HG03064 (cell line): ENCODE measurements at regions not wholly inside any gene's neighbourhood (a gene's known extent, or its start where the extent isn't known, plus 50 kb on each side); places are given as distances from the start of the nearest gene placed in this dataset.
A peak's percentile ranks its signal among the peaks of the same experiment; 100 is the strongest.
"Not testable (repeated sequence)": the region's sequence is repeated elsewhere in the genome, so short reads cannot be mapped to it uniquely, and the experiment has no call there.

Source experiments
- ATAC-seq: cut with Tn5 transposase; IDR thresholded peaks from one replicate; pipeline ENCODE4 v1.9.1; 2021; ENCODE audit warnings: low read depth; ENCODE audit not compliant: unreplicated experiment

GRCh38 chr5:62795926-62796325 lies 217.3 kb downstream of the LRRC70 start:
- no peak for ATAC-seq

DNA sequence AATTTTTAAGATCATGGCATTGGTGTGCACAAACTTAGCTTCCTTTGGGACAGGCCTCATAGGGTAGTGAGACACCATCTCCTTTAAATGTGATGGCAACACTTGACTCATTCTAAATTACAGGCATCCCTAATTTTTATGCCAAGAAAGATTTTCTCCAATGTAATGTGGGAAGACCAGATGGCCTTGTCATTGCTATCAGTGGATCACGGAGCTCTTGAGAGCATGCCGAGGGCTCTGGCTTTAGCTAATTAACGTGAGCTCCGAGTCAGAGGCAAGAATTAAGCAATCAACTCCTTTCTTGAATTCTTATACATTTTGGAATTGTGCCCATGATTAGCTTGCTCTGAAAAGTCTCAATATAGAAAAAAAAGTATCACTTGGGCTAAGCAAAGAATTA lies 215.8 kb downstream of the LRRC70 start:
- no peak for ATAC-seq

GRCh38 chr5:62791059-62791458 lies 212.4 kb downstream of the LRRC70 start:
- no peak for ATAC-seq

DNA sequence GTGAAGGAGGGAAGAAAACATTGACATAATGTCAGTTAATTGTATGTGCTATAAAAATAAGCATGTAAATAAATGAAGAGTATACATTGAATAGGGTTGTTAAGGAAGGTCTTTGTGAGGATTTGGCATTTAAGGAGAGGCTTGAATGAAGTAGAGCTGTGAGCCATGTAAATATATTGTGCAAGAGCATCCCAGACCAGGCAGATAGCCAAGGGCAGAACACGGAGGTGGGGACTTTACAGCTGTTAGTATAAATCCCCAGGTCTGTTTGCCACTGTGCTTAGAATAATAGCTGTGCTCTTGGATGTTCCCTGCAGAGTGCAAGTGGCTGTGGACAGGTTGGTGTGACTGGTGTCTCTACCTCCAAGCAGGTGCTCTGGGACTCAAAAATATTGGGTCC lies 211.7 kb downstream of the LRRC70 start:
- ATAC-seq: no peak

- ATAC-seq: no peak
These were observed 207.5 kb downstream of the LRRC70 start for GRCh38 chr5:62786099-62786498.

DNA sequence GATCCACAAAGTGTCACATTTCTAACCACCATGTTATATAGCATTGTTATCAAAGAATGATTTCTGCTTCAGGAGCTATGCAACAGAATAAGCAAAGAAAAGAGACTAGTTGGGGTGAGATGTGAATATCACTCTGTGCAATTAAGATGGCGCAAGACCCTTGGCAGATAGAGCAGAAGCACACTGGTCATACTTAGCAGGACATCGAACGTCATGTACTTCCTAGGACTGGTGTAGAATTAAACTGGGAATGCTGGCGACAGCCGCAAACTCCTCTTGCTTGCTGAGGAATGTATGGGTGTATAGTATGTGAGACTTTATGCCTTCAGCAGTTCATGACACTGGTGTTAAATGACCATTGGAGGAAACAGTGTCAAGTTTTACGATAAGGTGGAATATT lies 207.0 kb downstream of the LRRC70 start:
- no peak for ATAC-seq

DNA sequence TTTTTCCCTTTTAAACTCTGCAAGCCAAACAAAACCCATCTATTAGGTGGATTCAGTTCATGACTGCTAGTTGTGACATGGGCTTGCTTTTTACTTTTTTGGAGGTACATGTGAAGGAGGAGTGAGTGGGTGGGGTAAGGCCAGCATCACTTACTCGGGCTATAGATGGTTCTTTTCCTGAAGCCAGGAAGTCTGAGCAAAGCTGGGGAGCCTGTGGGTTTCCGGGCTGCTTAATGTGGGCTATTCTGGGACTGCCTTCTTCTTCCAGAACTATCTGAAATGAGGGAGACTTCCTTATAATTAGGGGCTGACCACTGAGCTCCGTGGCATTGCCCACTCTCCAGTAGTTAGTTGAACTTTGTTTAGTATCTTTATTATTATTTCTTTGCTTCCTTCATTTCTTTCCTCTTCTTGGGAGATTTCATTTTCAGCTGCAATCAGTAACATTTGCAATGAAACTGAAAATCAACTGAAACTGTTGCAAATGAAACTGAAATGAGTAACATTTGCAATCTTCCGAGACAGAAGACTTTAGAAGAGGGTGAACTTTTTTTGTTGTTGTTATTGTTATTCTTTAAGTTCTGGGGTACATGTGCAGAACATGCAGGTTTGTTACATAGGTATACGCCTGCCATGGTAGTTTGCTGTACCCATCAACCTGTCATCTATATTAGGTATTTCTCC lies 204.9 kb downstream of the LRRC70 start:
- ATAC-seq: peak; percentile 58

GRCh38 chr5:62780888-62781287 lies 202.3 kb downstream of the LRRC70 start:
- ATAC-seq: no peak

DNA sequence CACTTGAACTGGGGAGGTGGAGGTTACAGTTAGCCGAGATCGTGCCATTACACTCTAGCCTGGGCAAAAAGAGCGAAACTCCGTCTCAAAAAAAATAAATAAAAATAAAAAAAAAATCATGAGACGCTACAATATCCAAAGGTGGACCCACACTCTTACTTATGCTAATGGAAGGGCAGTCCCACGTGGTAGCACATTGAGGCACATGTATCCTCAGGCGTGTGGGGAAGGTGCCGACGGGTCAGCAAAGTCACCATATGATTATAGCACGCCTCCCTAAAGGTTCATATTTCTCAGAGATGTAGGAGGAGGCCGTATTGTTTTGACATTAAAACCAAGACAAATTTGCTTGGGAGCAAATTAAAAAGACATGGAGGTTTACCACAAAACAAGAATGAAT lies 201.6 kb downstream of the LRRC70 start:
- no peak for ATAC-seq

DNA sequence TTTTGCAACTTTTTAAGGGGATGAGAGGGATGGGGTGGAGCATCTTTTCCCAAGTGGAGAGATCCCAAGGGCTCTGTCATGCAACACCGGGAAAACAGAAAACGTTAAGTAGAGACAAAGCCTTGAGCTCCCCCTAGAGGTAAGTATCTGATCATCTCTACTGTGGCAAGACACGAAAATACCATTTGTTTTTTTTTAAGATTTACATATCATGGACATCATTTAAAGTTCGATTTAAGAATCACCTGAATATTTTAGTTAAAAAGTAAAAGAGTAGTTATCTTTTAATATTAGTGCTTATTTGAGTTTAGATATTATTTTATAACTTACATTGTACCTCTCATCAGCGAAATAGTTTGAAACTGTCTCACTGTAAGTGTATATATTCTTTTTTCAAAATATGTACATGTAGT lies 200.4 kb downstream of the LRRC70 start:
- no peak for ATAC-seq

DNA sequence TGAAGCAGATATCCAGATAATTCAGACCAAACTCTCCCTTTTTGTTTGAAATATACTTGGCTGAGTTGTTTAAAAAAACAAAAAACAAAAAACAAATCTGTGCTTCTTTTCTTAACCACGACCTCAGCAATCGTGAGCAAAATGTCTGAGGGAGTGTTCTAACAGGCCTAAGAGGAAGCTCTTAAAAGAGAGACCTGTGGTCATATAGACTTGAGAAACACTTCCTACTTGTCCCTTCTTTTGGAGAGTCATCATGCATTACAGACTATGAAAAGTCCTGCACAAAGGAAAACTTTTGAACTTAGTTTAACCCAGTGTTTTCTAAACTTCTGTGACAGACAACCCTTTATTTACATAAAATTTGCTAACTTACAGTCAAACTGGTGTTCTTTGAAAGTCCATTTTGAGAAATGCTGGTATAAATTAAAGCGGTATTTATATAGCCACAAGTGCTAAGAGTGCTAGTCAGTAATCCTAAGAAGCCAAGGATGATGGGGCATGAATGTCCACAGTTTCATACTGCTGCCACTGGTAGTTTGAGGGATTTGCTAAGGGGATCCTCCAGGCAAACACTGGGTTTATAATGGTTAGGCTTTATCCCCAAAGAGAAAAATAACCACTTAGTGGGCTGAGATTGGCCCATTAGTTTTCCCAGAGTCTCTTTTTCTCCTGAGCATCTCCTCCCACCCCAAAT lies 199.8 kb downstream of the LRRC70 start:
- no peak for ATAC-seq

DNA sequence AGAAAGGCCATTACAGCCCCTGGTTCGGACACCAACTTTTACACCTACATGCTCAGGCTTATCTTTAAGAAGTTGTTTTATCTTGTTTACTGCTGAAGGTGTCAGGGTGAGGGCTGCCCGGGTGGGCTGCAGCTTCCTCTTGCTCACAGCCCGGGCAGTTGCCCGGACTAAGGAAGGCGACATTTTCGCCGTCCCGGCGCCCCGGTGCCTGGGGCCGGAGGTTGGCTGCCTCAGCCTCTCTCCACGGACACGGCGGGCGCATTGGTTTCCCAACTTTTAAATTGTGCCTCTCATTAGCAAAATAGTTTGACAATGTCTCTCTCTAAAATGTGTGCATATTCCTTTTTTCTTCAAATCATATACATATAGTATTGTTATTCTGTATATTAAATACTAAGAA lies 198.5 kb downstream of the LRRC70 start:
- not testable (repeated sequence) for ATAC-seq

DNA sequence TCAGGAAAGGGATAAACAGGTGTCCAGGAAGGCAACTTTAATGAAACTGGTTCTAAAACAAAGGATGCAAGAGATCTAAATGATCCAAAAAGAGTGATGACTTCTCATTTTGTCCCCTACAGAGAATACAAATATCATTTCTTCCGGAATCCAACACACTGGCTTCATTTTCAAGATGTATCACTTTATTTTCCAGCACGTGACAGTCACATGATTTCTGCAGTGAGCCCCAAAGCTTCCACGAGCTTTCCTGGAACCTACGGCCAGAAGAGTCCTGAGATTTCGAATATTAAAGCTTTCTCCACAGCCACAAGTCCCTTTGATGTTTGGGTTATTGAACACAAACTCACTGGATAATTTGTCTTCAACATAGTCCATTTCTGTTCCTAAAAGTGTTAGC lies 198.0 kb downstream of the LRRC70 start:
- not testable (repeated sequence) for ATAC-seq

GRCh38 chr5:62773460-62773859 lies 194.8 kb downstream of the LRRC70 start:
- no peak for ATAC-seq

DNA sequence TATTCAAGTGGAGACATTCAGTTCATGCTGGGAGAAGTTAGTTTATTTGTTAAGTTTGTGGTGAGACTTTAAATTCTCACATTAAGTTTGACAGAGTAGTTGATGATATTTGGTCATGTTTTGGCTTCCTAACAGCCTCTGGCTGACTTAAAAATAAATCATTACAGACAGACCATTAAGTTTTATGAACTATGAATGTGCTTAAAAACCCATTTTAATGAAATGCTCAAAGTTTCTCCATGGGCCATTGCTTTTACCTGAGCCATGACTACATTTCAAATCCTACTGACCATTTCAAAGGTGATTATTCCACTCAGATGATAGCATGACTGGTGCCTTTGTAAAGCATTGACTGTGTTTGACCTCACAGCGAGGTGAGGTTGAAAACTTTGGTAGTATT lies 192.7 kb downstream of the LRRC70 start:
- ATAC-seq: no peak

- no peak for ATAC-seq
These were observed 189.0 kb downstream of the LRRC70 start for GRCh38 chr5:62767650-62768049.

- no peak for ATAC-seq
These were observed 188.5 kb downstream of the LRRC70 start for GRCh38 chr5:62767077-62767476.

DNA sequence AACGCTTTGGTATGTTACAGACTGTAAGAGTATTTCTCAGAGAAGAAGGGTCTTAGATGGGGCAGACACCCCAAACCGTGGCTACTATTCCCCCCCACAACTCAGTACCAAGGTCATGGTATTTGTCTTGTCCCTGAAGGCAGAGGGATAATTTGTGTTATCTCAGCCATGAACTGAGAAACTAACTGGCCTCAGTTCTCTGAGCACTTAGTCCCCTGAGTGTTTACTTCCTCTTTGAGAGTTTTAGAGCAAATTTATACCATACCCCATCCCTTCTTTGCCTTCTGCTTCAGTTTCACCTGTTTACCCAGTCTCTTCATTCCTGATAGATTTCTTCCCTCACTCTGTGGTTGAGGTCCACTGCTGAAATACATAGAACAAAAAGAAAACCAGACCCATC lies 183.9 kb downstream of the LRRC70 start:
- no peak for ATAC-seq

GRCh38 chr5:62757686-62758085 lies 179.1 kb downstream of the LRRC70 start:
- not testable (repeated sequence) for ATAC-seq

DNA sequence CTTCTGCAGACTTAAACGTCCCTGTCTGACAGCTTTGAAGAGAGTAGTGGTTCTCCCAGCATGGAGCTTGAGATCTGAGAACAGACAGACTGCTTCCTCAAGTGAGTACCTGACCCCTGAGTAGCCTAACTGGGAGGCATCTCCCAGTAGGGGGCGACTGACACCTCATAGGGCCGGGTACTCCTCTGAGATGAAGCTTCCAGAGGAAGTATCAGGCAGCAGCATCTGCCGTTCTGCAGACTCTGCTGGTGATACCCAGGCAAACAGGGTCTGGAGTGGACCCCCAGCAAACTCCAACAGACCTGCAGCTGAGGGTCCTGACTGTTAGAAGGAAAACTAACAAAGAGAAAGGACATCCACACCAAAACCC lies 174.4 kb downstream of the LRRC70 start:
- ATAC-seq: not testable (repeated sequence)

- ATAC-seq: not testable (repeated sequence)
These were observed 173.7 kb downstream of the LRRC70 start for GRCh38 chr5:62752056-62752997.
